K562 (cell line): ENCODE measurements at regions not wholly inside any gene's neighbourhood (a gene's known extent, or its start where the extent isn't known, plus 50 kb on each side); places are given as distances from the start of the nearest gene placed in this dataset.

ENCODE experiments used
- BRD4 ChIP-seq: fragments of 200-600 bp; sonication (generic); IDR thresholded peaks from 2 replicates; pipeline ENCODE4 v1.6.1; 2017; ENCODE audit warnings: inconsistent platforms
- CBFA2T2 ChIP-seq: fragments of 450-650 bp; conservative IDR thresholded peaks from 2 replicates; pipeline ENCODE4 v1.6.1; 2017; ENCODE audit warnings: mild to moderate bottlenecking
- CEBPB ChIP-seq: fragments of 450-650 bp; IDR thresholded peaks from 2 replicates; pipeline ENCODE4 v1.6.1; 2016; ENCODE audit warnings: missing genetic modification characterization, missing compliant biosample characterization
- CHD2 ChIP-seq: IDR thresholded peaks from 2 replicates; pipeline ENCODE4 v1.6.1; 2011; ENCODE audit warnings: low read depth, low read length
- CTCF ChIP-seq, 3 experiments: IDR thresholded peaks in 2 of 3; conservative IDR thresholded peaks in 1 of 3; 2 replicates each; pipeline ENCODE4 v1.5.1; 2011 to 2012; ENCODE audit warnings: low read length in 3 of 3, mild to moderate bottlenecking in 3 of 3, control low read depth in 2 of 3, improper control_type of control experiment in 1 of 3, inconsistent platforms in 1 of 3, low read depth in 1 of 3, mixed read lengths in 1 of 3, moderate library complexity in 1 of 3; ENCODE audit not compliant: insufficient read depth in 2 of 3
- EHMT2 ChIP-seq: fragments of 450-650 bp; IDR thresholded peaks from 2 replicates; pipeline ENCODE4 v1.6.1; 2018; ENCODE audit warnings: antibody characterized with exemption
- FOXP4 ChIP-seq: sonication (generic); formaldehyde crosslinking; IDR thresholded peaks from 2 replicates; pipeline ENCODE4 v1.8.0; 2022; ENCODE audit warnings: mild to moderate bottlenecking, missing genetic modification reagents, borderline replicate concordance
- NR1H2 ChIP-seq: sonication (generic); formaldehyde crosslinking; IDR thresholded peaks from 2 replicates; pipeline ENCODE4 v1.4.0; 2020; ENCODE audit warnings: mild to moderate bottlenecking, missing genetic modification reagents
- PHF21A ChIP-seq: fragments of 450-650 bp; IDR thresholded peaks from 2 replicates; pipeline ENCODE4 v1.6.1; 2017; ENCODE audit warnings: low read depth, borderline replicate concordance
- RAD21 ChIP-seq, 2 experiments: fragments of 250-450 bp in 1 of 2; fragments of 450-650 bp in 1 of 2; sonication (Bioruptor Pico) in 1 of 2; formaldehyde crosslinking in 1 of 2; IDR thresholded peaks in 1 of 2; conservative IDR thresholded peaks in 1 of 2; 2 replicates each; pipeline versions ENCODE4 v1.4.0 to v1.8.0; 2020 to 2022; ENCODE audit warnings: mild to moderate bottlenecking in 2 of 2, moderate library complexity in 1 of 2
- STAT6 ChIP-seq: sonication (generic); formaldehyde crosslinking; IDR thresholded peaks from 2 replicates; pipeline ENCODE4 v1.8.1; 2023; ENCODE audit warnings: mild to moderate bottlenecking, missing genetic modification reagents

GRCh38 chr3:153063337-153063736 lies 98.7 kb upstream of the RAP2B start:
- TF ChIP-seq CHD2 = no peak
- no peak for TF ChIP-seq PHF21A
- no peak for TF ChIP-seq CBFA2T2
- TF ChIP-seq FOXP4 (CRISPR knock-in tag) = no peak
- TF ChIP-seq NR1H2 (CRISPR knock-in tag) = no peak
- TF ChIP-seq STAT6 (CRISPR knock-in tag) = no peak
- no peak for TF ChIP-seq EHMT2
- no peak for TF ChIP-seq RAD21 (CRISPR knock-in tag; conservative IDR thresholded peaks at IDR 0.05 in 1 of 2, IDR thresholded peaks at IDR 0.05 in 1 of 2)
- TF ChIP-seq BRD4 = no peak
- no peak for TF ChIP-seq CTCF (IDR thresholded peaks at IDR 0.05 in 2 of 3, conservative IDR thresholded peaks at IDR 0.05 in 1 of 3; ENCODE audit: insufficient read depth in 2 of 3, low read depth in 1 of 3, low read length in 3 of 3)
- TF ChIP-seq CEBPB (tag) = no peak
